ENCODE measurements at regions not wholly inside any gene's neighbourhood (a gene's known extent, or its start where the extent isn't known, plus 50 kb on each side); places are given as distances from the start of the nearest gene placed in this dataset.

DNA sequence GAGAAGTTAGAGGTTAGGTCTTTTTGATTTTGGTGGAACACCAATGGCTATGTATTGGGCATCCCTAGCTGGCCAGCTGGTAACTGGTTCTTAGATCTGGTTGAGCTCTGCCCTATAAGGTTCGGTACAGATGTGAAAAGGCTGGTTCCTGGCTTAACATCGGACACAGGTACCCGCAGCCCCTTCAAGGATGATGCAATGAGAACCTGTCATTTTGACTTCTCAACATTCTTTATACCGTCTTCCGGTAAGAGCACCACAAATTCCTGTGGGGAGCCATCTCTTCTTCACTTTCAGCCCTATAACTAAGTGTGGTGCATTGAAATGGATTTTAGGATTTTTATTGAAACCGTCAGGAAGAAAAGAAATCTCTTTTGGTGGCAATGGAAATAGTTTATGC, 222.8 kb downstream of the ADAMTS9 start:
- no peak for DNase-seq (ENCODE audit: low read depth, low spot score)
- in situ Hi-C loops (cut with HindIII; ENCODE audit: low pct_unique_long_range_greater_than_20kb, low sequenced_read_pairs) = no loop called here

DNA sequence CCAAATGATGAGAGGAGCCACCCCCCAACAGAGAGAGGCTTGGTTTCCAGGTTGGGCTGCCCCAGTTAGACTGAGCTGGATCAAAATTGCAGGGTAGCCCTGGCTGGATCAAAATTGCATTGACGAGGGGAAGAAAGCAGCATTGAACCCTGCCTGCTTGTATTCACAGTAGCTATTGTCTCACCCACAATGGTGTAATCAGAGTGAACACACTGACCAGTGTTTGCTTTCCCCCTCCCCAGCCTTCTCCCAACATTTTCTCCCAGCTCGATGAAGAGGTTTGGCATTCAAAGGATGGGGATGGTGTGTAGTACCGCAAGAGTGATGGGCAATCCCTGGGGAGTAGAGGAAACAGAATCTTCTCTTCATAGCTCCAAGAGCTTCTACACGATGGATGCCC, 223.8 kb downstream of the ADAMTS9 start:
- in situ Hi-C loops (cut with HindIII; ENCODE audit: low pct_unique_long_range_greater_than_20kb, low sequenced_read_pairs) = no loop called here
- DNase-seq (ENCODE audit: low read depth, low spot score) = peak; percentile 51

DNA sequence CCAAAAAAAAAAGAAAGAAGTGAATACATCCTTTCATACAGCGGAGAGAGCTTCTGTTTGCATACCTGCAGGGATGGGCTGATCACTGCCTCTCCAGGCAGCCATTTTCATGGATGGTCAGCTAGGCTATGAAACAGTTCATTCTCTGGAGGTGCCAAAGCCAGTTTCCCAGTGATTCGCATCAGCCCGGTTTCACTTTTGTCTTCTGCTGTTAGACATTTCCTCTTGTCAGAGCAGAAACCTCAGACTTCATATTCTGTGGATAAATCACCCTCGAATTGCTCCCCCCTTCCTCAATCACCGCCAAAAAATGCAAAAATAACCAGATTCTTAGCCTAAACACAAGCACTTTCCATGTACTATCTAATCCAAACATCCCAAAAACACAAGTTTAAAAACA, 225.6 kb downstream of the ADAMTS9 start:
- DNase-seq (ENCODE audit: low read depth, low spot score) = no peak
- in situ Hi-C loops (cut with HindIII; ENCODE audit: low pct_unique_long_range_greater_than_20kb, low sequenced_read_pairs) = no loop called here

DNA sequence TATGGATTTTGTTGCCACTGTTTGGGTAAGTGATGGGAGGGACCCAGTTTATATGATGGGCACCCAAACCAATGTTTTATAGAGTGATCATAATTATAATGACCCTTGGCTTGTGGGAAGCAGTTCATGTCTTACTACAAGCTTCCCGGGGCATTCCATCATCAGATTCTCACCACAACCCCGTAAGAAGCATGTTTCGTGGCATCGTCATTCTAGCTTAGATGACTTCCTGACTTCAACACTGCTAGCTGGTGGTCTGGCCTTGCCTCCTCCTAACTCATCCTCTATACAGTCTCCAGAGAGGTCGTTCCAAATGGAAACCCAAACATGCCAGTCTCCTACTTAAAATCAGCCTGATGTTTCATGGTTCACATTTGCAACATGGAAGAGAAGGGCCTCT, 226.9 kb downstream of the ADAMTS9 start:
- DNase-seq (ENCODE audit: low read depth, low spot score) = no peak
- in situ Hi-C loops (cut with HindIII; ENCODE audit: low pct_unique_long_range_greater_than_20kb, low sequenced_read_pairs) = no loop called here

DNA sequence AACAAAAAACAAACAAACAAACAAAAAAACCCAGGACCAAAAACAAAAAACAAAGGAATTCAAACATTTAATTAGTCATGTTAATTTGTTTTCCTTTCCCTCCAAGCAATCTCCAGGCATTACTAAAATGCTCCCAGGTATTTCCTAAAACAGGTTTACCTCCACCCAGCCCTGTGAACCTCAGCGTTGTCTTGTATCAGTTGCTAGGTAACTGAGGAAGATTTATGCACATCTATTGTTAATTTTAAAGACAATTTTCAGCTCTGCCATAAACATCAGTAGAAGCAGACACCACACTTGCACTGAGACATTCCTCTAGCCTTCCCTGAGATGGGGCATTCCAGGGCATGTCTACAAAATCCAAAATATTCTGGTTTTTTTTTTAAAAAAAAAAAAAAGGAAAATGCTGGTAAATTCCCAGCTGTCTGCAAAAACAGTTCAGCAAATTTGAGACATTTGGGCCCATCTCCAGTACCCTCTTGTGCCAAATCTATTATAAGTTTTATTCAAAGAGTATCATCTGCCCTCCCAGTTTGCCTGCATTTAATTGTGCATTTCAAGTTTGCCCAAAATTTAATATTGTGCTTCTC, 227.6 kb downstream of the ADAMTS9 start:
- DNase-seq (ENCODE audit: low read depth, low spot score) = no peak
- in situ Hi-C loops (cut with HindIII; ENCODE audit: low pct_unique_long_range_greater_than_20kb, low sequenced_read_pairs) = no loop called here

DNA sequence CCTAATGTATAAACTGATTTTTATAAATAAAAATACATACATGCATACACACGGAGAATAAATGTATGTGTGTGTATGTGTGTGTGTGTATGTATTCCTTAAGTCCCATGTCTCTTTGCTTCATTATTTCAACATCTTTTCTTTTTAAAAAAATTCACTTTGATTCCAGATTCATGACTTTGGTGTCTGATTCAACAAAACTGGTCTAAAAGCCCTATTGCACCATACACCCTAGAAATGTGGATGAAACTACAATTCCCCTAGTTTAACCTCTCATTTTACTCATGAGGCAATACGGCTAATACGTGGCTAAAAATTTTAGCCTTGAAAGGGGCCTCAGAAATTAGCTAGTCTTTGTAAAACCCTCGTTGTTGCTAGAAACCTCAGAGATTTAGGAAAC, 228.1 kb downstream of the ADAMTS9 start:
- no peak for DNase-seq (ENCODE audit: low read depth, low spot score)
- in situ Hi-C loops (cut with HindIII; ENCODE audit: low pct_unique_long_range_greater_than_20kb, low sequenced_read_pairs) = no loop called here

DNA sequence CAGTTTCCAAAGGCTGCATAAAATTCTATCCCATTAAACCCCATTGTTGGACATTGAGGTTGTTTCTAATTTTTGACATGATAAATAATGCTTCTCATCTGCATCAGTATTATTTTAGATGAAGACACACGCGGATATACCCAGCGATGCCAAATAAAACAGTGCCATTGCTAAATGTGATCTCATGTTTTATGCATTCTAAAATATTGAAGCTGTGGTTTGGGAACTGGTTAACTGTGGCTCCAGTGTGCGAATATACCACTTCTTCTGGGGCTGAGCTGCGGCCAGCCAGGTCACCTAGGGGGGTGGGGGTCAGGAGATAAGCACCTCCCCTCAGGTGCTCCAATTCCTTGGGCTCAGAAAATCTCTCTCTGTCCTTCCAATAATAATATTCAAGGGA, 230.0 kb downstream of the ADAMTS9 start:
- in situ Hi-C loops (cut with HindIII; ENCODE audit: low pct_unique_long_range_greater_than_20kb, low sequenced_read_pairs) = no loop called here
- DNase-seq (ENCODE audit: low read depth, low spot score) = no peak

DNA sequence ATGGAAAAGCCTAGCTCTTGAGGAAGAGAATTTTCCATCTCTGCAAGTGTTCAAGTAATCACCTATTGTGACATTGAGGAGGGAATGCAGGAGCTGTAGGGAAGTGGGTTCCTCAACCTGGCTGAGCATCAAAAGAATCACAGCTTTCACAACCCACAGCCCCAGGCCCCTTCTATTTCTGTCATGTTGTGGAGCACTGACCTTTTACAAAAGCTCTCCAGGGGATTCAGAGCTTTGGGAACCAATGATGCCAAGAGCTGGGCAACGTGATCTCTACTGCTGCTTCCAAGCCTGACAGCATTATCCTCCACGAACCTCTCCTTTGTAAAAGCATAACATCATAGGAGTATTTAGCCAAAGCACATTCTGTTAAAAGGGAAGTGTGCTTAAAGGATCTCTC, 231.1 kb downstream of the ADAMTS9 start:
- in situ Hi-C loops (cut with HindIII; ENCODE audit: low pct_unique_long_range_greater_than_20kb, low sequenced_read_pairs) = no loop called here
- DNase-seq (ENCODE audit: low read depth, low spot score) = peak; percentile 78

DNA sequence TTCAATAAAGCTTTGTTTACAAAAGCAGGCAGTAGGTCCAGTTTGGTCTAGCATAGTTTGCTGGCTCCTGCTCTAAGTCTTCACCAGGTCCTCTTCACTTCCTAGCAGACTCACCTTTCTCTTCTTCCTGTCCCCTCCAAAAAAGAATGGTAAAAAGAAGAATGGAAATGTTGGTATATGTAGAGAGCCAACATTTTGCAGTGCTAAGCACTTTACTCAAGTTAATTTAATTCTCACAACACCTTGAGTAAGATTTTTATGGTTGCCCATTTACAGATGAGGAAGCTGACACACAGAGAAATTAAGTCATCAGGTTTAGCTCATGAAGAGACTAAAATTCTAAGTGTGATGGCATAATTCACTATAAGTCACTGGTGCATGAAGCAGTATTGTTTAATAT, 230.1 kb upstream of the PRICKLE2 start:
- in situ Hi-C loops (cut with HindIII; ENCODE audit: low pct_unique_long_range_greater_than_20kb, low sequenced_read_pairs) = no loop called here
- DNase-seq (ENCODE audit: low read depth, low spot score) = no peak

DNA sequence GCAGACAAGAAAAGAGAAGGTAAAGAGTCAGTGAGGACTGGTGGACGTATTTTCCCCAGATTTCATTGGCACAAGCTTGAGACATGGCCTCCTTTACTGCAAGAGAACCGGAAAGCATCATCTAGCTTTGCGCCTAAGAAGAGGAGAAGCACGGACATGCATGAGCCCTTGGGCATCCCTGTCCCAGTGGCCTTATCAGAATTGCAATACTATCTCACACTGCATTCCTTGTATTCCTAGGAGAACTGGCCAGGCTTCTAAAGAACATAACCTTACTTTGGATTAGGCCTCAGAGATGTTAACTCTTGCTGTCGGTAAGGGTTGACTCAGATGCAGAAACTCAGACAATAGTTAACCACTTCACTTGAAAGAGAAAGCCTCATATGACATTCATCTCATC, 229.5 kb upstream of the PRICKLE2 start:
- in situ Hi-C loops (cut with HindIII; ENCODE audit: low pct_unique_long_range_greater_than_20kb, low sequenced_read_pairs) = no loop called here
- DNase-seq (ENCODE audit: low read depth, low spot score) = no peak

DNA sequence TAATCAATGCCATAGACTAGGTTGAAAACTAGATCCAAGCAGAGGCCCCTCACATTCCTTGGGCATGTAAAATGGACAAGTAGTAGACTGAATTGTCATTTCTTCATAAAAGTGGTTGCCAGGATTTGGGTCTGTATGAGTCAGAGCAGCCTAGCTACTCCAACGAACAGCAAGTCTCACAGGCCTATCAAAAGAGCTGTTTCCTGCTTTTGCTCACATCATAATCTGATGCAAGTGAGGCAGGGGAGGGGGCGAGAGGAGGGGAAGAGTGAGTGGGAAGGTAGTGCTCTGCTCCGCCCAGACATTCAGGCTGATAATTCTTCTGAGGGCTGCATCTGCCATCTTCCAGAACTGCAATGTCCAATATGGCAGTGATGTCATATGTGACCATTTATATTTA, 228.9 kb upstream of the PRICKLE2 start:
- no peak for DNase-seq (ENCODE audit: low read depth, low spot score)
- in situ Hi-C loops (cut with HindIII; ENCODE audit: low pct_unique_long_range_greater_than_20kb, low sequenced_read_pairs) = no loop called here

DNA sequence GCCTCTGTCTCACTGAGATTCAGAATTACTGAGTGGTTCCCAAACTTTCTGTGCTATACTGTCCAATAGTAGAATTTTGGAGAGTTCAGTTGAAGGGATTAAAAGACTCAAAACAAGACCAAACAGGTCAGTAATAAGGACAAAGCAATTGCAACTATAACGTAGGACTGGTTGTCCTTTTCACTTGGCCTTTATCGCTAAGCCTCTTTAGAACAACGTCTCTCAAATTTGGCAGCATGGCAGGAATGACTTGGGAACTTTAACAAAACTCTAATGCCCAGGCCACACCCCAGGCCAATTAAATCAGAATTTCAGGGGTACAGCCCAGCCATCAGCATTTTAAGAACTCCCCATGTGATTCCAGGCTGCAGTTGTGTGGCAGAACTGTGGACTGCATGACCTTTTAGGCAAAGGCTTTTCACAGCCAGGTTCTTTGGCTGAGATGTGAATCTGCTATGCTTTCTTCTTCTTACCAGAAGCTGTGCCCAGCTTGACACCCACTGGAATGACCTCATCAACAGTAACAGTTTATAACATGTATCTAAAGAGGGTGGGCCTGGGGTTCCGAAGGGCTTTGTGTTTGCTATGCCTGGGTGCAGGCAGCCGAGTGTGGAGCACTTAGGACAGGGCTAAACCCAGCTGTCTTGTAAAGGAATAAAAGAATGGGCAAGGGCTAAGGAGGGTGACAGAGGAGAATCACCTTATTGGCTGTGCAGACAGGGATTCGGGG, 226.2 kb upstream of the PRICKLE2 start:
- in situ Hi-C loops (cut with HindIII; ENCODE audit: low pct_unique_long_range_greater_than_20kb, low sequenced_read_pairs) = no loop called here
- DNase-seq (ENCODE audit: low read depth, low spot score) = no peak

DNA sequence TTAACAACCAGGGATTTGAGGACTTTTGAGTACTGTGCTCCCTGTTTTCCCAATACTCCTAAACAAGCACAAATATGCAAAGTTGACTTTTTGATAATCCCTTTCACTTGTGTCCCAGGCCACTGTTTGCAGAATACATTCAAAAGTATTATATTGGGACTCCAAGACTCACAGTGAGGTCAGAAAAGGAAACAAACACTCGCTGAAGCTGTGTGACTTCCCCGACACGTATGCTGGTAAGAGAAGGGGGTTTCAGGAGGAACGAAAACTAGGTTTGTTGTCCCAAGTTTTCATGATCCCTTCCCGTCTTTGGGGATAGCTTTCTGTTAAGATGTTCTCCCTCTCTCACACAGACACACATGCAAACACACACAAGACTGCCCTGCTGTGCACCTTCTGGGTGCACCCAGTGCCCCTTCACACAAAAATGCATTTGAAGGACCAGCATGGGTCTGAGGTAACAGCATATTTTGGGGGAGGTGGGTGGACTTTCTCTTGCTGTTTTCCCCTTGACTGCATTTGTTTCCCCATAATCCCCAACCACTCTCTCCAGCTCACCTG, 225.2 kb upstream of the PRICKLE2 start:
- no peak for DNase-seq (ENCODE audit: low read depth, low spot score)
- in situ Hi-C loops (cut with HindIII; ENCODE audit: low pct_unique_long_range_greater_than_20kb, low sequenced_read_pairs) = no loop called here

DNA sequence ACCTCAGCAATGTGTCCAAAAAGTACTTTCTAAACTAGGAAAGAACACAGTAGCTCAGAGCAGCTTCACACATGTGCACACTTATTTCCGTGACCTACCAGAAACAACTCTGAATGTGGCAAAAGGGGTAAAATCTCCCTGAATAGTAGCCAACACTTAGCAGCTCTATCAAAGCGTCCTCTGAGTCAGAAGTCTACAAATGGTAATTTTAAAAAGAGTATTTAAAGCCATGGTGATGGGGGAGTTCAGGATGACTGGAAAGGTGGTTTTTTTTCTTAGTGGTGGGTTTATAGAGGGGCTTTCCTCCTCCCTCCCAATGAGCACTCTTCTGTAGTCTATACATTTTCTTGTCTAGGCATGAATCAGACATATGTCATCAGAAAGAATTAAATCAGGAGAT, 223.8 kb upstream of the PRICKLE2 start:
- in situ Hi-C loops (cut with HindIII; ENCODE audit: low pct_unique_long_range_greater_than_20kb, low sequenced_read_pairs) = no loop called here
- no peak for DNase-seq (ENCODE audit: low read depth, low spot score)

DNA sequence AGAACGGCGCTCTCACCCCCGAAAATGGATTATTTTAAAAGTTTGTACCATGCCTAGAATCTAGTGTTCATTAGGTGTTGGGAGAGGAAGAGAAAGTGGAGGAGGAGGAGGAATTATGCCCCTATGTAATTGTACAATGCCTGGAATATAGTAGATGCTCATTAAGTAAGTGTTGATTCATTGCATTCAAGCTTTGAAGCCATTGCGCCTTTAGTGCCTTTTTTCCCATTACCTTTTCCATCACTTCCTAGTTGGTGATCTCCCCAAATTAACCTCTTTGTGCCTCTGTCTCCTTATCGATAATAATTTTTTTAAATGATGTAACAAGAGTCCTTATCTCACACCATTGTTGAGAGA, 220.7 kb upstream of the PRICKLE2 start:
- in situ Hi-C loops (cut with HindIII; ENCODE audit: low pct_unique_long_range_greater_than_20kb, low sequenced_read_pairs) = no loop called here
- no peak for DNase-seq (ENCODE audit: low read depth, low spot score)

DNA sequence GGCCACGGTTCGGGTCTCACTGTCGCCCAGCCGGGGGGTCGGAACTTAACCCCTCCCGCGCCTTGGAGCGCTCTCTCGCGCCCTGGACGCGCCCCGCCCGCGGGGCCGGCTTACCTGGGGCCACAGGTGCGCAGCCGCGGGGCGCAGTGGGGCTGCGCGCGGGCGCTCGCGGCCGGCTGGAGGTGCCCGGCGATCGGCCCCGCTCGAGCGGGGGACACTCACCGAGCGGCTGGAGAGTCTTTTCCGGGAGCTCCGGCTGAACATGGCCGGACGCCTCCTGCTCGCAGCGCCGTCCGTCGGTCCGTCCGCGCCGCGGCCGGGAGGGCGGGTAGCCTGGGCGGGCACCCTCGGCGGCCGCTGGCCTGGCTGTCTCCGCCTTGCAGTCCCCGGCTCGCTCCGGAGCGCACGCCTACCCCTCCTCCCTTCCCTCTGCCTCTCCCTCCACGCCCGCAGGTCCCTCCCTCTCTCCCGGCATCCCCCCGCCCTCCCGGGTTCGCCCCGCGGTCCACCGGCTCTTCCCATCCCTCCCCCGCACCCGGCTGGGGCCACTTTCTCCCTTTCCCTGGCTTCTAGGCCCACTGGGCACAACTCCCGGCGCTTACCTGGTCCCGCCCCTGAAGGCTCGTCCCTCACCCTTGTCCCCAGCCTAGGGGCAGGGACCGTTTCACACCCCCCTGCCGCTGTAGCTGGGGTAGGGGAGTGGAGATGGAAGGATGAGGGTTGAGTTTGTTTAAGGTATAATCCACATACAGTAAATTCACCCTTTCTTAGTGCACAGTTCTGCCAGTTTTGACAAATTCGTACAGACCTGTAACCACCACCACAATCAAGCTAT, 220.1 kb upstream of the PRICKLE2 start:
- peak; percentile 14 for DNase-seq (ENCODE audit: low read depth, low spot score)
- in situ Hi-C loops (cut with HindIII; ENCODE audit: low pct_unique_long_range_greater_than_20kb, low sequenced_read_pairs) = no loop called here

DNA sequence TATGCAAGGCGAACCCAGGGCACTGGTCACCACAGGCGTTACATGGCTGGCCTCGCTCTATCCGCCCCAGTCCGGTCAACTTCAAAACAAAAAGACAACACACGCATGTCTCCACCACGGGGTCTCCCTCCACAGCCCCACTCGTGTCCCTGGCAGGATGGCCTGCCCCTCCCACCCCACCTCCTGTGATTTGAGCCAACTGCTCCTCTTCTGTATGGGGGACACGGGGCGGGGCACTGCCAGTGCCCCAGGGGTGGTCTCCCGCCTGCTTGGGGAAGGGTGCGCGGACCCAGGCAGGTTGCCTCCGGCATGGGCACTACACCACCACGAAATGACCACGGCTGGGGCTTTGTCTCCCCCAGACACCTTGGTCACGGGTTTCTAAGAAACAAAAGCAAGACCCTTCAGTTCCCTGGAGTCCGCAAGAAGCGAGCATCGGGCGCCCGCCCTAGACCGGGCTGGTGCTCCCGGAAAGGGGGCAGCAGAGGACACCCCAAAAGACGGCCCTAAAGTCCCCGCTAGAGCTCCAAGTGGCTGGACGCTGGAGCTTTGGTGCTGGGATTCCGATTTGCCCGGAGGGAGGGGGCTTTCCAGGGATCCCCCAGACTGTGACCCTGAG, 219.3 kb upstream of the PRICKLE2 start:
- in situ Hi-C loops (cut with HindIII; ENCODE audit: low pct_unique_long_range_greater_than_20kb, low sequenced_read_pairs) = no loop called here
- DNase-seq (ENCODE audit: low read depth, low spot score) = no peak
